Calu3 (cell line): ENCODE measurements at regions not wholly inside any gene's neighbourhood (a gene's known extent, or its start where the extent isn't known, plus 50 kb on each side); places are given as distances from the start of the nearest gene placed in this dataset.

Source experiments
- BruUV-seq: library from RNA; stranded (reverse); fragments of 400-500 nt; replicated peaks from 2 replicates; lab custom pipeline; 2021; lab: Mats Ljungman, UMichigan
- CTCF ChIA-PET: fragments of 300-600 bp; sonication (Branson Sonifier 250); formaldehyde crosslinking; loops from one replicate; lab custom pipeline; 2022; ENCODE audit warnings: antibody characterized with exemption; lab: Charles Lee
- DNase-seq: peaks from one replicate; pipeline ENCODE4 v3.0.0; 2022
- H3K27ac Mint-ChIP-seq: one replicate; pipeline ENCODE4 v1.8.0; 2022; ENCODE audit warnings: mixed read lengths; ENCODE audit not compliant: unreplicated experiment
- H3K27me3 Mint-ChIP-seq: one replicate; pipeline ENCODE4 v1.8.0; 2022; ENCODE audit warnings: mixed read lengths; ENCODE audit not compliant: unreplicated experiment
- H3K36me3 Mint-ChIP-seq: one replicate; pipeline ENCODE4 v1.8.0; 2022; ENCODE audit warnings: mild to moderate bottlenecking, moderate library complexity, mixed read lengths; ENCODE audit not compliant: insufficient read depth, unreplicated experiment
- H3K4me1 Mint-ChIP-seq: one replicate; pipeline ENCODE4 v1.8.0; 2022; ENCODE audit warnings: mild to moderate bottlenecking, low read depth, mixed read lengths; ENCODE audit not compliant: unreplicated experiment
- H3K4me3 Mint-ChIP-seq: one replicate; pipeline ENCODE4 v1.8.0; 2022; ENCODE audit warnings: mild to moderate bottlenecking, low read depth, moderate library complexity, mixed read lengths; ENCODE audit not compliant: unreplicated experiment
- H3K9me3 Mint-ChIP-seq: one replicate; pipeline ENCODE4 v1.8.0; 2022; ENCODE audit warnings: low read depth, mixed read lengths; ENCODE audit not compliant: unreplicated experiment
- intact Hi-C: fragments of 100-400 bp; cut with micrococcal nuclease; formaldehyde crosslinking; loops from one replicate; pipeline ENCODE4 v1.10.0; 2022; ENCODE audit not compliant: unreplicated experiment
- TF ChIP-seq, protein P1 (sequence below): fragments of 200-600 bp; IDR thresholded peaks from one replicate; pipeline ENCODE4 v1.8.0; 2022; ENCODE audit warnings: antibody characterized with exemption; ENCODE audit not compliant: unreplicated experiment

DNA sequence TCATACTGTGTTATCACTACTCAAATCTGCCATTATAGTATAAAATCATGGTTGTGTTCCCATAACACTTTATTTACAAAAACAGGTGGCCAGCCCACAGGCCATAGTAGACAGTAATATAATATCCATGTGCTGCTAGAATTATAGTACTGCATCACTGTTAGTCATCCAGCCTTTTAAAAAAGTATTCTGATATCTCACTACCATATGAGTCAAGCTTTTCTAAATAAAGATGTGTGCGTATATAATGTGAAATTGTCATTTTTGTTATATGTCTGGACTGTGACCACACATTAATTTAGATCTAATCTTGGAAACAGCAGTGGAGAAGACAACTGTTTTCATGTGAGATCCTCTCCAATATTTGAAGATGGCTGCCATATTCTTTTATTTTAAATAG, 1049.1 kb upstream of the GOT2 start:
- Mint-ChIP-seq H3K36me3 (no peaks in the 10 kb centered on the region), H3K27me3 (no peaks in the 10 kb centered on the region)
- CTCF ChIA-PET, result no interaction called here

DNA sequence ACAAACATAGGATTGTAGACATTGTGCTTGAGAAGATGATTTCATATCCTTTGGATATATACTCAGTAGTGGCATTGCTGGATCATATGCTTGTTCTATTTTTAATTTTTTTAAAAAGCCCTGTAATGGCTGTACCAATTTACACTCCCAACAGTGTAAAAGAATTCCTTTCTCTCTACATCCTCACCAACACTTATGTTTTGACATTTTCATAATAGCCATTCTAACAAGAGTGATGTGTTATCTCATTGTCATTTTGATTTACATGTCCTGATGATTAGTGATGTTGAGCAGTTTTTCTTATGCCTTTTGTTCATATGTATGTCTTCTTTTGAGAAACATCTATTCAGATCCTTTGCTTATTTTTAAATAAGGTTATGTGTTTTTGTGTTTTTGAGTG, 1039.2 kb upstream of the GOT2 start:
- Mint-ChIP-seq H3K4me1 (no peaks in the 10 kb centered on the region), H3K36me3 (no peaks in the 10 kb centered on the region), H3K27me3 (no peaks in the 10 kb centered on the region), H3K27ac (no peak overlapping the region), H3K9me3 (peaks cover 10% of the 10 kb centered on the region), H3K4me3 (no peak overlapping the region)
- intact Hi-C loops, result no loop called here
- TF ChIP-seq, protein P1, sequence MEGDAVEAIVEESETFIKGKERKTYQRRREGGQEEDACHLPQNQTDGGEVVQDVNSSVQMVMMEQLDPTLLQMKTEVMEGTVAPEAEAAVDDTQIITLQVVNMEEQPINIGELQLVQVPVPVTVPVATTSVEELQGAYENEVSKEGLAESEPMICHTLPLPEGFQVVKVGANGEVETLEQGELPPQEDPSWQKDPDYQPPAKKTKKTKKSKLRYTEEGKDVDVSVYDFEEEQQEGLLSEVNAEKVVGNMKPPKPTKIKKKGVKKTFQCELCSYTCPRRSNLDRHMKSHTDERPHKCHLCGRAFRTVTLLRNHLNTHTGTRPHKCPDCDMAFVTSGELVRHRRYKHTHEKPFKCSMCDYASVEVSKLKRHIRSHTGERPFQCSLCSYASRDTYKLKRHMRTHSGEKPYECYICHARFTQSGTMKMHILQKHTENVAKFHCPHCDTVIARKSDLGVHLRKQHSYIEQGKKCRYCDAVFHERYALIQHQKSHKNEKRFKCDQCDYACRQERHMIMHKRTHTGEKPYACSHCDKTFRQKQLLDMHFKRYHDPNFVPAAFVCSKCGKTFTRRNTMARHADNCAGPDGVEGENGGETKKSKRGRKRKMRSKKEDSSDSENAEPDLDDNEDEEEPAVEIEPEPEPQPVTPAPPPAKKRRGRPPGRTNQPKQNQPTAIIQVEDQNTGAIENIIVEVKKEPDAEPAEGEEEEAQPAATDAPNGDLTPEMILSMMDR, result no peak
- CTCF ChIA-PET, result no interaction called here
- BruUV-seq, result no TSS peak
- DNase-seq, result no peak

More for the DNA sequence above, 1049.1 kb upstream of the GOT2 start:
- H3K4me3 Mint-ChIP-seq, result no peak overlapping the region
- DNase-seq, result no peak
- H3K4me1 Mint-ChIP-seq, result no peaks in the 10 kb centered on the region
- no TSS peak for BruUV-seq
- TF ChIP-seq, protein P1, result no peak
- intact Hi-C loops, result no loop called here
- H3K27ac Mint-ChIP-seq, result no peak overlapping the region
- H3K9me3 Mint-ChIP-seq, result peaks cover 17% of the 10 kb centered on the region

DNA sequence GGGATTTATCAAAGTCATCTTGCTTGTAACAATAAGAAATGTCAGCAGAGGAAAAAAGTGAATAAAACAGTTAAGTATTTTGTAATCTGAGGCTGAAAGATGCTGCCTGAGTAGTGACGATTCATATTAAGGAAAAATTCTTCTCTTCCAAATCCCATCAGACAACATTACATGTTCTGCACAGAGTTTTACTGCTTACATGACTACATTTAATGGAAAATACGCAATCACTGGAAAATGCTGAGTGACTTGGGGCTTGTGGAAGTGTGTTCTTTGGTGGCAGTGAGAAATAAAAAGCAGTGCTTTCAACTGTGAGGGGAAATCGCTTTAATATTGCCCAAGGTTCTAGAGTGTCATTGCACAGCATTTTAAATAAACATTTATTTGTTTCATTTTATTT, 1025.2 kb upstream of the GOT2 start:
- CTCF ChIA-PET, result no interaction called here
- Mint-ChIP-seq H3K36me3 (no peaks in the 10 kb centered on the region), H3K4me1 (no peaks in the 10 kb centered on the region), H3K4me3 (no peak overlapping the region), H3K27ac (no peak overlapping the region), H3K27me3 (no peaks in the 10 kb centered on the region), H3K9me3 (peaks cover 19% of the 10 kb centered on the region)
- BruUV-seq, result no TSS peak
- intact Hi-C loops, result no loop called here
- no peak for DNase-seq
- TF ChIP-seq, protein P1, result no peak

DNA sequence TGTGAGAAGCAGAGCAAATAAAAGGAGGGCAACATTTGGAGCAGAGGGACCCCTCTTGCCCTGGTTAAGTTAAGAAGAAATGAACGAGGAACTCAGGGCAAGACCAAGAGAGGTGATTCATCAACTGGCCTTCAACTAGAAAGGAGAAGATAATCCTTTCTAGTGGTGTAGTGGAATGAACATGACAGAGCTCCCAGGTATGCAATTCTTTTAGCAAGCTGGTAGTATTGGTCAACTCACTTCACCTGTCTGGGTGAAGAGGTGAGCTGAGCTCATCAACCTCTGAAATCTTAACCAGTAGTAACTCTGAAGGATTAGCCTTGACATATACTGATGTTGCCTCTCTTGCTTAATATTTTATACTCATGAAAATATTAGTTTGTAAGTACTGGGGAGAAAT, 1024.7 kb upstream of the GOT2 start:
- no peaks in the 10 kb centered on the region for H3K36me3 Mint-ChIP-seq
- H3K27me3 Mint-ChIP-seq, result no peaks in the 10 kb centered on the region
- no peaks in the 10 kb centered on the region for H3K4me1 Mint-ChIP-seq
- DNase-seq, result no peak
- H3K27ac Mint-ChIP-seq, result no peak overlapping the region
- TF ChIP-seq, protein P1, result no peak
- H3K9me3 Mint-ChIP-seq, result peaks cover 19% of the 10 kb centered on the region
- intact Hi-C loops, result no loop called here
- BruUV-seq, result no TSS peak
- no peak overlapping the region for H3K4me3 Mint-ChIP-seq
- CTCF ChIA-PET, result no interaction called here
